Pulmonary artery endothelial cell (primary cell): ENCODE measurements at regions not wholly inside any gene's neighbourhood (a gene's known extent, or its start where the extent isn't known, plus 50 kb on each side); places are given as distances from the start of the nearest gene placed in this dataset.

Experiments used
- DNase-seq: peaks from one replicate; pipeline ENCODE4 v3.0.0-alpha.2; 2011; ENCODE audit warnings: low read depth, low spot score

DNA sequence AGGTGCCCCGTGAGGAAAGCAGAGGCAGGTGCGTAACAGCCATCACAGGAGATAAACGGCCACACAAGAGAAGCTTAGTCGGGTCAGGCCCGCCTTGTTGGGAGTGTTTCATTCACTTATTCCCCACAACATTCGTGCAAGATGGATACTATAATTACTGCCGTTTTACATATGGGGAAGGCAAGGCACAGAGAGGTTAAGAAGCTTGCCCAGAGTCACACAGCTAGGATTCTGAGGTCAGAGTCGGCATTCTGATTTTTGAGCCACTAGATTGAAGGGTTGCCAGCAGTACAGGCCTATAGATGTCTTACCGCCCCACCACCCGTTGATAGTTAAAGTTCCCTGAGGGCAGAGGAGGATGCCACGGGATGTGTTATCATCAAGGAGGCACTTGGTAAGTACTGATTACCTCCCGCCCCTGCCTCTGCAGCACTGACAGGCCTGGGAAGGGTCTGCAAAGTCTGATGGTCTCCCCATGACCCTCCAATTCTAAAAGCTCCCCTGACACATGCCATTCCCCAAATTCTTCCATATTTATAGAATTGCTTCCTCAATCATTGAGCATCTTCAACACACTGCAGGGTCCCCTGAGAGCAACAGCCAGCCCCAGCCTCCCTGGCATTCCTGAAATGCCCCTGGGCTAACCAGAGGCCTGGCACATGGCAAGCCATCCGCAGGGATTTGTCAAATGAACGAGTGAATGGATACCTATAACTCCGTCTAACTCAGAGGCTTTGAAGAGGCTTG is 74.7 kb upstream of the CLDN14 start:
- no peak for DNase-seq

- DNase-seq, result no peak
Measured at GRCh38 chr21:36555199-36555800, 75.4 kb upstream of the CLDN14 start.

DNA sequence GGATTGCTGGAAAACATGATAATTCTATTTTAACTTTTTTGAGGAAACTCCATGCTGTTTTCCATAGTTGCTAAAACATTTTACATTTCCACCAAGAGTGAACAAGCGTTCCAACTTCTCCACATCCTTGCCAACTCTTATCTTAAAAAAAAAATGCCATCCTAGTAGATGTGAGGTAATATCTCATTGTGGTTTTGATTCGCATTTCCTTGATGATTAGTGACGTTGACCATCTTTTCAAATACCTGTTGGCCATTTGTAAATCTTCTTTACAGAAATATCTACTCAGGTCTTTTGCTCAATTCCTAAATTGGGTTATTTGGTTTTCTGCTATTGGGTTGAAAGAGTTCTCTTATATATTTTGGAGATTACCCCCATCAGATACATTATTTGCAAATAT is 77.4 kb upstream of the CLDN14 start:
- DNase-seq, result no peak

DNA sequence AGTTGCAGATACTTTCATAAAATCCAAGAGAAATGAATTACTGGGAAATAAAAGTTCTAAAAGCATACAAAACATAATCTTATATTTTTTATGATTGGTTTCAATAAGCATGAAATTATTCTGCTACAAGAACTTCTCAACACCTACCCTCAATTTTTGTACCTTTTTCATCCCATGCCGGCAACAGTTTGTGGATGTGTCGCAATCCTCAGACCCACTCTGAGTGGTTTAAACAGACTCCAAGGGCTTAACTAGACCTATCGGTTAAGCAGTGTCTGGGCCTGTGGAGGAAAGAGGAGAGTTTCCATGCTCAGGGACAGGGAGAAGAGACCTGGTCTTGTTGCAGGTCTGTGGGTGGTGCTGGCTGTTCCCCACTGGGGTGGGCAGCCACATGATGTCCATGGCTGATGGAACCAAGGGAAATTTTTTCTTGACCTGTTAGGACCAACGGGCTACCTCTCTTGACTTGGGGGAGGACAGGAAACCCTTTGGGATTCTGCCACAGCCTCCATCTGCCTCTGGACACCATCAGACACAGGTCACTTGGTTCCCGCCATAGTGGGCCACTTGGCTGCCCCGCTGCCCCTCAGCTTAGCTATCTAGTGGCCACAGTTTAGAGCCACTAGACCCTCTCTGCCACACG is 81.1 kb upstream of the CLDN14 start:
- no peak for DNase-seq

DNA sequence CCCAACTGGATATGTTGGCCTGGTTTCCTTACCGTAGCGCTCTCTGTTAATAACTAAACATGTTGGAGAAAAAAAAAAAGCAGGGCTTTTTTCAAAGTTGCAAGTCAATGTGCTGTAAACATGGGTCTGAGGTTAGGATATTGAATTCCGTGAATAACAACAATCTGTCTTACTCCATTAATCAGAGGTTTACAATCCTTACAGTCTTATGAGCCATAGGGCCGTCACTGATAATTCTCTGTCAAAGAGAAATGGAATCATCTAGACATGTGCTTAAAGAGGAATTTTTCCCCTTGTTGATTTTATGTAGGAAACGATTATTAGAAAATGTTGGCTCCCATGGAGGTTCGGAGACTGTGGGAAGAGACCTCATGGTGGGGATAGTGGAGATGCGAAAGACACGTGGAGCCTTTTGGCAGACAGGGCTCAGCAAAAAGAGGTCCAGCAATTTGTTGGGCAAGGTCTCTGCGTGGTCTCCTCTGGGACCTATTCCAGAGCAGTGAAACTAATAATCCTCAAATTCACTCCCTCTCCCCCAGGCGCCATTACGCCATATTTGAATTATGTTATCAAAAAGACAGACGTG is 83.5 kb upstream of the CLDN14 start:
- no peak for DNase-seq

DNA sequence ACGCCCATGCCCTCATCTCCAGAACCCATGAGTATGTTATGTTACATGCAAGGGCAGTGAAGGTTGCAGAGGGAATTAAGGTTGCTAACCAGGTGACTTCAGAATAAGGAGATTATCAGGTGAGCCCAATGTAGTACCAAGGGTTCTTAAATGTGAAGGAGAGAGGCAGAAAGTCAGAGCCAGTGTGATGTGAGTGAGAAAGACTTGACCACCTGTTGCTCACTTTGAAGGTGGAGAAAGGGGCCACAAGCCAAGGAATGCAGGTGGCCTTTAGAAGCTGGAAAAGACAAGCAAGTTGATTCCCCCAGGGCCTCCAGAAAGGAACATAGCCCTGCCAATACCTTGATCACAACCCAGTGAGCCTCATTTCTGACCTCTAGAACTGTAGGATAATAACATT is 84.7 kb upstream of the CLDN14 start:
- DNase-seq, result no peak

GRCh38 chr21:36565540-36565939 is 85.6 kb upstream of the CLDN14 start:
- DNase-seq, result no peak

GRCh38 chr21:36566644-36567043 is 86.7 kb upstream of the CLDN14 start:
- DNase-seq, result no peak

GRCh38 chr21:36567216-36567885 is 87.4 kb upstream of the CLDN14 start:
- DNase-seq, result no peak

- no peak for DNase-seq
Measured at GRCh38 chr21:36569511-36569910, 89.6 kb upstream of the CLDN14 start.

DNA sequence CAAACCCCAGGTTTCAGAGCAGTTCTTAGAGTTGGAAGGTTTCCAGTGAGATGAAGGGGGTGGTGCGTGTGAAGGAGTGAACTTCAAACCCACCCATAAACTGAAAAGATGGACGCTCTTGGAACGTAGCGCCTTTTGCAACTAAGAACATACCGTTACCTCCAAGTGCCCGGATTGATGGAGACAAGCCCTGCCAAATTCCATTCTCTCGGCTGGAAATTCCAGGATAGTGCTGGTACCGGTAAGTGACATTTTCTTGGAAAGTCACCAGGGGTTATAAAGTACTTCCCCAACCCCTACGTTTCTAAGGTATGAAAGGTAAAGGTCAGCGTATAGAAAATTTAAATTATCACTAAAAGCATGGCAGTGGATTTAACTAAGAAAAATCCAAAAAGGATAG is 91.6 kb upstream of the CLDN14 start:
- DNase-seq, result no peak

- DNase-seq, result no peak
Measured at GRCh38 chr21:36572039-36572438, 92.1 kb upstream of the CLDN14 start.

DNA sequence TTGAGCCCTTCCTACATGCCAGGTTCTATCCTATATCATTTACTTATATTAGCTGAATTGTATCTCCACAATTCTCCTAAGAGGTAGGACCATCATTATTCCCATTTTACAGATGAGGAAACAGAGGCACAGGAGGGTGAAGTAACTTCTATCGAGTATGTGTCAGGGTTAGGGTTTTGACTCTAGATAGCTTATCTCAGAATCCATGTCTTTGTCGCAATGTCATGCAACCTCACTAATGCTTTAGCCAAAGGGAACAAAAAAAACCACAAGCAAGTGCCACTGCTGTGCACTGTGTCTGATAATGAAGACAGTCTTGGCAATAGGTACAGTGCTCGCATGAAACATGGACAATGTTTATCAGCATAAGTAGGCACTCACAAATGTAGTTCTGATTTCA is 95.4 kb upstream of the CLDN14 start:
- no peak for DNase-seq

DNA sequence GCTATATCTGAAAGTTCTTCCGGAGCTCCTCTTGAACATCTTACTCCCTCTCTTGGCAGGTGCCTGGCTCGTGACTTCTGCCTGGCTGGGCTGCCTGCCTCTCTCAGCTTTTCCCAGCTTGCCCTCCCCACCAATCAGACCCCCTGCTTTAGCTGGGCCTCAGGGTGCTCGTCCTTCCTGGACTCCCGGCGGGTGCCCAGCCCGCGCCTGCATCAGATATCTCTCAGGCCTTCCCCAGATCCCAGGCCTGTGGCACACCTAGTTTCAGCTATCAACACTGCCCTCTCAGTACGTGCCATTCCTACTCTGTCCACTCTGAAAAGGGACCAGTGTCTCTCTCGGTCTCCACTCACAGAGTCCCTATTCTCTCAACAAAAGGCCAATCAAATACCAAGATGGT is 96.5 kb upstream of the CLDN14 start:
- DNase-seq, result no peak

GRCh38 chr21:36579898-36580297 is 100.0 kb upstream of the CLDN14 start:
- DNase-seq, result no peak

DNA sequence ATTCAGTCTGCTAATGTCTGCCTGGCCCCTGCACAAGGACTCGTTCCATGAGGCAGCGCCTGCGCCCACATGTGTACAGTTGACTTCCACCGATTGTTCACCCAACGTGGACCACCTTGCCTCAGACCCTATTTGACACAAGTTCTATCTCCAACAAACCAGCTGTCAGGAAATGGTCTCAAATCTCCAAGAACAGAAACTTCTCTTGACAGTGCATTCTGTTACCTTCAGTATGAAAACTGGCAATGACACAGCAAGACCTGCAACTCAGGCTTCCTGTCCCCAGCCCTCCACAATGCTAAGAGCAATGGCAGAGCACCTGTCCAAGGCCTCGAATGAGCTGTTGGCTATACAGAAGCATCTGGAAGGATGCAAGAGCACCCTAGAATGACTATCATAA is 102.3 kb upstream of the CLDN14 start:
- no peak for DNase-seq

DNA sequence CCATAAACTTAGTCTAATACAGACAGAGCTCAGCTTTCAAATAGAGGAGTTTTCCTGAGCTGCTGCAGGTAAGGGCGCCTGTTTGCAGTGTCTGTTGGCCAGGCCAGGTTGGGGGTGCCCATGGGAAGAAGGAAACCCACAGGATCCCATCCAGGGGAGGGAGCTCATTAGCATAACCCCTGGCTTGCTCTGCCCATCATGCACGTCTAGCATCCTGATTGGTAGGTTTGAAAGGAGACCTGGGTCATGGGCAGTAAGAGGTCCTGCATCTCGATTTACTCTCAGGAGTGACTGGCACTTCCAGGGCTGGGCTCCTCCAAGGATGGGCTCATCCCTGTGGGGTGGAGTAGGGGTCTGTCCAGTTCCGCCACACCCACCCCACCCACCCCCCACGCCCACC is 103.7 kb upstream of the CLDN14 start:
- no peak for DNase-seq

GRCh38 chr21:36584980-36585940 is 105.3 kb upstream of the CLDN14 start:
- no peak for DNase-seq

DNA sequence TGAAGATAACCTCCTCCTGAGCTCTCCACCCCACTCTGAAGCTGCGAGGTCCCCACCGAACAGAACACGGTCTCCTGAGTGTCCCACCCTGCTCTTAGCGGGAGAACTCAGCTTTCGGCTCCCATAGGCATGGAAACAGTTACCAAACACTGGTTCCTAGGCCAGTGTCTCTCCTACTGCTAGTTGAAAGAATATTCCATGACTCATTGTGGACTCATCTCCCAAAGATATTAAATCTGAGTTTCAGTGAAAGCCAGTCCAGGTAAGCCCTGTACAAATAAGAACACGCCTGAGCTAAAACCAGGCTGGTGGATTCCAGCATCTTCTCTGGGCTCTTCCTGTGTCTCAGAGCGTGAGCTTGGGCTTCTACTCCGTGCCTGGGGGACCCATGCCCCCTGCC is 107.5 kb upstream of the CLDN14 start:
- DNase-seq, result no peak

- DNase-seq, result peak; percentile 8
Measured at GRCh38 chr21:36589352-36589971, 109.5 kb upstream of the SIM2 start.
